Myocyte (in vitro differentiated cells): ENCODE measurements at regions not wholly inside any gene's neighbourhood (a gene's known extent, or its start where the extent isn't known, plus 50 kb on each side); places are given as distances from the start of the nearest gene placed in this dataset.

ENCODE experiments used
- DNase-seq: peaks from one replicate; pipeline ENCODE4 v3.0.0-alpha.2; 2012; ENCODE audit warnings: low read depth

GRCh38 chr5:66306105-66306843, 162.2 kb downstream of the SREK1 start:
- peak; percentile 77 for DNase-seq

GRCh38 chr5:66306844-66307315, 162.8 kb downstream of the SREK1 start:
- DNase-seq, result peak; percentile 13

- DNase-seq, result peak; percentile 76
These were observed 163.6 kb downstream of the SREK1 start for GRCh38 chr5:66307647-66308241.

GRCh38 chr5:66312266-66312665, 168.2 kb downstream of the SREK1 start:
- no peak for DNase-seq

- no peak for DNase-seq
These were observed 171.7 kb downstream of the SREK1 start for GRCh38 chr5:66315784-66316183.

- DNase-seq, result no peak
These were observed 178.9 kb downstream of the SREK1 start for GRCh38 chr5:66322786-66323528.

- DNase-seq, result no peak
These were observed 179.4 kb downstream of the SREK1 start for GRCh38 chr5:66323529-66323895.

- no peak for DNase-seq
These were observed 180.3 kb downstream of the SREK1 start for GRCh38 chr5:66324357-66324756.

- DNase-seq, result no peak
These were observed 182.2 kb downstream of the SREK1 start for GRCh38 chr5:66326276-66326675.

- DNase-seq, result no peak
These were observed 182.9 kb downstream of the SREK1 start for GRCh38 chr5:66327008-66327407.

GRCh38 chr5:66329078-66329477, 185.0 kb downstream of the SREK1 start:
- no peak for DNase-seq

GRCh38 chr5:66333192-66333591, 189.1 kb downstream of the SREK1 start:
- no peak for DNase-seq

GRCh38 chr5:66337626-66338226, 193.6 kb downstream of the SREK1 start:
- no peak for DNase-seq

GRCh38 chr5:66338828-66339227, 194.7 kb downstream of the SREK1 start:
- DNase-seq, result no peak

GRCh38 chr5:66339896-66340295, 195.8 kb downstream of the SREK1 start:
- no peak for DNase-seq

- no peak for DNase-seq
These were observed 196.7 kb downstream of the SREK1 start for GRCh38 chr5:66340786-66341185.

- no peak for DNase-seq
These were observed 198.3 kb downstream of the SREK1 start for GRCh38 chr5:66342341-66342880.

- no peak for DNase-seq
These were observed 199.4 kb downstream of the SREK1 start for GRCh38 chr5:66343370-66344071.

GRCh38 chr5:66344544-66344943, 200.4 kb downstream of the SREK1 start:
- no peak for DNase-seq

- no peak for DNase-seq
These were observed 201.2 kb downstream of the SREK1 start for GRCh38 chr5:66345281-66345680.

GRCh38 chr5:66346869-66347268, 202.8 kb downstream of the SREK1 start:
- no peak for DNase-seq
